NCI-H345 treated with DMSO at 0.1 percent for 48 hours (cell line): ENCODE measurements at regions not wholly inside any gene's neighbourhood (a gene's known extent, or its start where the extent isn't known, plus 50 kb on each side); places are given as distances from the start of the nearest gene placed in this dataset.

ENCODE experiments used
- DNase-seq: peaks from one replicate; lab custom pipeline; 2025; ENCODE audit not compliant: unreplicated experiment; lab: John Stamatoyannopoulos, UW

- DNase-seq, result no peak
These were observed 249.6 kb upstream of the TNRC6C start for GRCh38 chr17:77708936-77709335.

DNA sequence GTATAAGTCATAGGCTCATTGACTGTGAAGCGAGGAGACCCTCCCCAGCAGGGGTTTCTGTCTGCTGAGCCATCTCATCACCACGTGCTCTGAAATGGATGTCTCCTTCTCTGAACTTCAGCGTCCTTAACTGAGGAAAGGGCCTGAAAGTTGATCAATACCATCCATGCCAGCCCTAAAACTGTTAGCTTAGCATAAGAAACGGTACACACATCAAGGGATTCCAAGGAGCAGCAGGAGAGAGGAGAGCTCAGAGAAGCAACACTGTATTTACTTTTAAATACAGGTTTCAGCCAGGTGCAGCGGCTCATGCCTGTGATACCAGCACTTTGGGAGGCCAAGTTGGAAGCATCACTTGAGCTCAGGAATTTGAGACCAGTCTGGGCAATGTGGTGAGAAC lies 248.9 kb upstream of the TNRC6C start:
- DNase-seq, result no peak

GRCh38 chr17:77712578-77712977 lies 245.9 kb upstream of the TNRC6C start:
- no peak for DNase-seq

- no peak for DNase-seq
These were observed 242.1 kb upstream of the TNRC6C start for GRCh38 chr17:77716289-77716926.

DNA sequence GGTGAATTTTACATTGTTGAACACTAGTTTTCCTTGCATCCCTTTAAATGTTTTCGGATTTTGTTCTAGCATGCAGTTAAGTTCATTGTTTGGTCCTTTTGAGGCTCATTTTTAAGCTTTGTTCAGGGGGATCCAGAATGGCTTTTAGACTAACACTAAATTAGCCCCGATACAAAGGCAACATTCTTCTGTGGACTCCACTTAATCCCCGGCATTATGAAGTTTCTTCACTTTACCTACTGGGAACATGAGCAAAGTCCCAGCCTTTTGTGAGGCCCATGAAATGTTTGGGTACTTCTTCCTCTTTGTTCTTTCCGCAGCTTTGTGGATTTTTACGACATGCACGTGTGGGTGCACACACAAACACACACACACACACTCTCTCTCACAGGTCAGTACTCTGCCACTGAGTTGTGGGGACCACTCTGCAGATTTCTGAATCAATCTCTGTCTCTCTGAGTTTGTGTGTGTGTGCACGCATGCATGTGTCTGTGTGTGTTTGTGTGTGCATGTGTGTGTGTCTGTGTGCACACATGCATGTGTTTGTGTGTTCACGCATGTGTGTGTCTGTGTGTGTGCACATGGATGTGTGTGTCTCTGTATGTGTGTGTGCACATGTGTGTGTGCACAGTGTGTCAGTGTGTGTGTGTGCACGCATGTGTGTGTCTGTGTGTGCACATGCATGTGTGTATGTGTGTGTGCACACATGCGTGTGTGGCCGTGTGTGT lies 240.4 kb upstream of the TNRC6C start:
- no peak for DNase-seq

GRCh38 chr17:77718669-77718961 lies 239.9 kb upstream of the TNRC6C start:
- DNase-seq, result no peak

DNA sequence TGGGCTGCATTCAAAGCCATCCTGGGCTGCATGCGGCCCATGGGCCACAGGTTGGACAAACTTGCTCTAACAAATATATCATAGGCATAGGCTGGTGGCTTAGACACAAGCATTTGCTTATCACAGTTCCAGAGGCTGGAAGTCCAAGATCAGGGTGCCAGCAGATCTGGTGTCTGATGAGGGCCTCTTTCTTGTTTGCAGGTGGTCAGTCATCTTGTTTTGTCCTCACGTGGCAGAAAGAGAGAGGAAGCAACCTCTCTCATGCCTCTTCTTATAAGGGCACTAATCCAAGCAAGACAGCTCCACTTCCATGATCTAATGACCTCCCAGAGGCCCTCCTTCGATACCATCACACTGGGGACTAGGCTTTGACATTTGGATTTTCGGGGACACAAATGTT lies 238.7 kb upstream of the TNRC6C start:
- DNase-seq, result no peak

- no peak for DNase-seq
These were observed 237.3 kb upstream of the TNRC6C start for GRCh38 chr17:77720946-77721845.

- DNase-seq, result no peak
These were observed 236.7 kb upstream of the TNRC6C start for GRCh38 chr17:77721846-77722160.

GRCh38 chr17:77722366-77722765 lies 236.1 kb upstream of the TNRC6C start:
- DNase-seq, result no peak

- DNase-seq, result no peak
These were observed 235.2 kb upstream of the TNRC6C start for GRCh38 chr17:77723071-77723908.

DNA sequence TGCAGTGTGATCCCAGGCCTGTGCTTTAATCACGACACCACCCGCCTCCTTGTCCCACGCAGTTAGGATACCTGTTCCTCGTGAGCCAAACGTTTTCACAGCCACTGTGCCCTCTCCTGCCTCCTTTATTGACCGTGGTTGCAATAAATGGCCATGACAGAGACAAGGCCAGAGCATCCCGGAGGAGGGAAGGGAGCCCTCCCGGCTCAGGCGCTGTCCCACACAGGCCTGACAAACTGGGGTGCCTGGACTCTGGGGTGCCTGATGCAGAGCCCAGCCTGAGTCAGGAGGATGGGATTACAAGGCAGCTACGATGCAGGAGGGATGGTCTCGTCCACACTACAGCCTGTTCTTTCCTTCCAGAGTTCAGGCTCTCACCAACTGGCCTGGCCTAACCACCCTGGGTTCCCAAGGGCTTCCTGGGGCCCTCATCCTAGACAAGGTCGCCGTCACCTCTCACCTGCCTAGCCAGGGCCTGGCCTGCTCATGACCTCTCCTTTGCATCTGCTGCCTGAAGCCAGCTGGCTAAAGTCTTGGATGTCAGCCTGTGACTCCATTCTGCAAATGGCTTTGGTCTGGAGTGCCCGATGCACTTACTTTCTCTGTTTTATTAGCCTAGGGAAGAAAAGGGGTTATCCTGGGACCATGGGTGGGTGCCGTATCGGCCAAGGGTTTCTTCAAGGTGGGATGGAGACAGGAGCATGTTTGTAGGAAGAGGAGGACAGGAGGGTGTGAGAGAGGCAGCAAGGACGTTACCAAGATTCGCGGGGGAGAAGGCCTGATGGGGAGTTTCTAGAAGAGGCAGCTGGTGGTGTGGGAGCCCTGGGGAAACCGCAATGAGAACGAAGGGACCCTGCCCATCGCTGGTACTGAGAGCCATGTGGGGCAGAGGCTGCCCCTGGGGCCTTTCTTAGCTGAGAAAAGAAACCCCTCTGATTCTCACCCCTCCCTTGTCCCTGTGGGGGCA lies 234.3 kb upstream of the TNRC6C start:
- DNase-seq, result no peak

DNA sequence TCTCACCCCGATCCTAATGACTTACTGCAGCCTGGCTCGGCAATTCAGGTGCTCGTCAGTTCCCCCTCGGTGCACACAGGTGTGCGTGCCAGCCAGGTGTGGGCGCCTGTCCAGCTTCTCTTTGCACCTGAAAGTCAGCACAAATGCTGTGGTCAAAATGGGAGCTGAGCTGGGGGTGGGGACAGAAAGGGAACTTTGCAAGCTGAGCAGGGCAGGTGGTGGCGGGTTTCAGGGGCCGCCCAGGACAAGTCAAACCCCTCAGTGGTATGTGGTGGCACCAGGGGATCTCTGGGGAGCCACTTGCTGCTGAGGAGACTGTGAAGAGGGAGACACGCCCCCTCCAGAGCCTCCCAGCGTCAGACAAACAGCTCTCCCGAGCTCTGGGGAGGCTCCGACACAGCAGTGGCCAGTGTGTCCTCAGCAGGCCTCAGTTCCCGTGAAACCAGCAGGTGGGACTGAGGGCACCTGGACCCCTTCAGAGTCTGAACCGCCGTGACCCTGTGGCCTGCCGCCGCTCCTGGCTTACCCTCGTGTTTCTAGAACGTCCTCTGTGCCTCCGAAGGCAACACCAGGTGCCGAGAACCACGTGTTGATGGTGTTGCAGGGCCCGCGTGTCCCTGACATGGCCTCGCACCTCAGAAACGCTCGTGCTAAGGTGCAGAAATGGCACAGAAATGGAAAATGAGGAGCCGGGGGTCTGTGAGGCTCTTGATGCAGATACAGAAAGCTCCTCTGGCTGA lies 233.5 kb upstream of the TNRC6C start:
- DNase-seq, result peak; percentile 70

- no peak for DNase-seq
These were observed 232.7 kb upstream of the TNRC6C start for GRCh38 chr17:77725846-77726245.

- DNase-seq, result no peak
These were observed 231.9 kb upstream of the TNRC6C start for GRCh38 chr17:77726549-77727006.

- DNase-seq, result no peak
These were observed 231.4 kb upstream of the TNRC6C start for GRCh38 chr17:77727037-77727615.

DNA sequence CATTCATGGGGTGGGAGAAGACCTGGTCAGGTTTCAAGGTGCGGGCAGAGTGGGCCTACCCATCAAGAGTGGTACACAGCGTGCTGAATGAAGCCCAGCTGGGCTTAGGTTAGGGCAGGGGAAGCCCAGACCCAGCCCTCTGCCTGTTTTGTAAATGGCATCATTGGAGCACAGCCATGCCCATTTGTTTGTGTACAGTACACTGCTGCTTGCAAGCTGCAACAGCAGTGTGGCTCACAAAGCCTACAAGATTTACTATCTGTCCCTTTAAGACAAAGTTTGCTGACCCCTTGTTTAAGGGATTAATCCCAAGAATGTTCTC lies 230.1 kb upstream of the TNRC6C start:
- peak; percentile 67 for DNase-seq

GRCh38 chr17:77728871-77729270 lies 229.6 kb upstream of the TNRC6C start:
- DNase-seq, result no peak

GRCh38 chr17:77729587-77729986 lies 228.9 kb upstream of the TNRC6C start:
- no peak for DNase-seq
